Stimulated activated CD4-positive, alpha-beta T cell treated with anti-CD3 and anti-CD28 coated beads, Interleukin-1b, Interleukin-23, amount 100 ng/mL, for 48 hours (primary cell): ENCODE measurements at regions not wholly inside any gene's neighbourhood (a gene's known extent, or its start where the extent isn't known, plus 50 kb on each side); places are given as distances from the start of the nearest gene placed in this dataset.
"Not testable (repeated sequence)": the region's sequence is repeated elsewhere in the genome, so short reads cannot be mapped to it uniquely, and the experiment has no call there.

Source experiments
- DNase-seq: peaks from one replicate; pipeline ENCODE4 v3.0.0-alpha.2; 2020

GRCh38 chr6:27720607-27721580 lies 191.3 kb downstream of the OR2B2 start:
- DNase-seq = peak; percentile 40

DNA sequence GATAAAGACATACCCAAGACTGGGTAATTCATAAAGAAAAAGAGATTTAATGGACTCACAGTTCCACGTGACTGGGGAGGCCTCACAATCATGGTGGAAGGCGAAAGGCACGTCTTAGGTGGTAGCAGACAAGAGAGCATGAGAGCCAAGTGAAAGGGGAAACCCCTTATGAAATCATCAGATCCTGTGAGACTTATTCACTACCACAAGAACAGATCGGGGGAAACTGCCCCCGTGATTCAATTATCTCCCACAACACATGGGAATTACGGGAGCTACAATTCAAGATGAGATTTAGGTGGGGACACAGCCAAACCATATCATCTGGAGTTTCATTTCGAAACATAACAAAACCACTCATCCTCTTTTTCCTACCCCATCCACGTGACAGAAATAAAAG lies 193.2 kb downstream of the OR2B2 start:
- peak; percentile 12 for DNase-seq

DNA sequence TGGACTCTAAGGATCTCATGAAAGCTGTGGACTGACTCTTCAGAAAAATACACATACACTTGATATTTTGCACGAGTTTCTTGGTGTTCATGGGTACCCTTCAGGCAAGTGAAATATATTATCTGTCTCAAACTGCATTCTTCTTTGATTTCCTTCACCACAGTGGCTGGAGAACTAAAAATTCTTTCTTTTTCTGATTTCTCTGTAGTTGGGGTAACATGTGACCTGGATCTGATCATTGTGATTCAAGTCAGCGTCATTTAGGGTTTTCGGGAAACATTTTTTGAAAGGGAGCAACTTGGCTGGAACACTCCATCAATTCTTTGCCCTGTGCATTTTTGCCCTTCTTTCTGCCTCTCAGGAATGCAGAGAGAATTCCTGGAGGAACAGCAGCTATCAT lies 205.8 kb downstream of the OR2B2 start:
- DNase-seq = no peak

DNA sequence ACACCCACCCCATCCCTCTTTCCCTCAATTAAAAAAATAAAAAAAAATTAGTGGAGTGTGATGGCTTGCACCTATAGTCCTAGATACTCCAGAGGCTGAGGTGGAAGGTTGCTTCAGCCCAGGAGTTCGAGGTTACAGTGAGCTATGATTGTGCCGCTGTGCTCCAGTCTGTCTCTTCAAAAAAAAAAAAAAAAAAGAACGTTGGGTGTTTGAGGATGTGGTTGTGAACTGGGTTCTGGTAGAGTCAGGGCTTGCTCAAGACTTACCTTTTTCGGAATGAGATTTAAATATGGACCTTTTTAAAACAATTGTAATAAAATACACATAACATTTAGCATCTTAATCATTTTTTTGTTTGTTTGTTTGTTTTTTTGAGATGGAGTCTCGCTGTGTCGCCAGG lies 211.9 kb downstream of the OR2B2 start:
- no peak for DNase-seq

DNA sequence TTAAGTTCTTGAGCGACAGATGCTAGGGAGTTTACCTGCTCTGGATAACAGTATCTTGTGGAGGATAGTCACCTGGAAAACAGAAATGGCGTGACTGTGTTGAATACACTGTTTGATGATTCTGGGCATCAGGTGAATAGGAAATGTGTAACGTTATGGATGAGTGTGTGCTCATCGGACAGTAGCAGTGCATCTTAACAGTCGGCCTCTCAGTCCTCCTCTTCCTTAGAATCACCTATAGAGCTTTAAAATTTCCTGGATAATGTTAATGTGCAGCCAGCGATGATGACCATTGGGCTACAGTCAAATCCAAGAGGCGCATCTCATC lies 217.7 kb downstream of the OR2B2 start:
- DNase-seq = no peak

- peak; percentile 26 for DNase-seq
These were observed 218.2 kb downstream of the OR2B2 start for GRCh38 chr6:27693766-27694546.

DNA sequence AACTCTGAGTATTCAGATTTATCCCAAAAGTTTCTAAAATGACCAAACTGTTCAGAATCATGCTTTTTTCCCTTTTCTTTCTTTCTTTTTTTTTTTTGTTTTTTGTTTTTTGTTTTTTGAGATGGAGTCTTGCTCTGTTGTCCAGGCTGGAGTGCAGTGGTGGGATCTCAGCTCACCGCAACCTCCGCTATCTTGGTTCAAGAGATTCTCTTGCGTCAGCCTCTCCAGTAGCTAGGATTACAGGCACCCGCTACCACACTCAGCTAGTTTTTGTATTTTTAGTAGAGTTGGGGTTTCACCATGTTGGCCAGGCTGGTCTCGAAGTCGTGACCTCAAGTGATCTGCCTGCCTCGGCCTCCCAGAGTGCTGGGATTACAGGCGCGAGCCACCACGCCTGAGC lies 219.2 kb upstream of the ZNF184 start:
- not testable (repeated sequence) for DNase-seq

DNA sequence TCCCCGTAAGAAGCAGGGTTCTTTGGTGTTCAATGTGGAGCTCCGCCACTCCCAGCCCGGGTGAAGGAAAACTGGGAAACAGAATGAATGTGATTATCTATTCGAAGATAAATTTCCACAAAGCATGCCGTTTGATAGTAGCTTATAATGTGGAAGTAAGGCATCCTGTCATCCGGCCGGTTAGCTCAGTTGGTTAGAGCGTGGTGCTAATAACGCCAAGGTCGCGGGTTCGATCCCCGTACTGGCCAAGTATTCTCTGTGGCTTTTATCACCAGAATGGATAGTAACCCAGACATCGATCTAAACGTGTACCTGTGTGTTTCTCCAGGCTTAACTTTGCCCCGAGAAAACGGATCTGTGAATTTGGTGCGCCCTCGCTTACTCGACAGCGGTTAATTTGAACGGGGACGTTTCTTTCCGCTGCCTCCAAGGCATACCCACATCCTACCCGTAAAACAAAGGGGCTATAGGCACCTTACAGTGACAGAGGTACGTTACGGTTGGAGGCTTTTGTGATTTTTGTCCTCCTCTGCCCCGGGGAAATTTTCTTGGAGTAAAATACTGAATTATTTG lies 215.2 kb upstream of the ZNF184 start:
- peak; percentile 89 for DNase-seq

- peak; percentile 86 for DNase-seq
These were observed 214.5 kb upstream of the ZNF184 start for GRCh38 chr6:27687154-27688013.

DNA sequence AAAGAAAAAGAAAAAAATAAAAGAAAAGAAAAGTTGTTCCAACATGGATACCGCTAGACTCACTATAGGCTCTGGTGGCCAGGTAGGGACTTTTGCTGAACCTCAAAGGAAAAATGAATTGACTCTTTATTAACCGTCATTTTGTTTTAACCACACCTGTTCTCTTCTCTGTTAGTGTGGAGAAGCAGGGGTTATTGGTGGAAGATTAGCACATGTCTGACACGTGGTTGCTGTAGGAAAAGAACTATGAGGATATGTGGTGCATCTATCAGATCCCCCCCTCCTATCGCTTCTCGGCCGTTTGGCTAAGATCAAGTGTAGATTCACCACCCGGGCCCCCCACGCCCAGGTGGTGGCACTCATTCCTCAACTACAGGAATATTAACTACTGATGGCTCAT lies 212.4 kb upstream of the ZNF184 start:
- DNase-seq = no peak

- DNase-seq = peak; percentile 73
These were observed 211.6 kb upstream of the ZNF184 start for GRCh38 chr6:27684264-27685211.

DNA sequence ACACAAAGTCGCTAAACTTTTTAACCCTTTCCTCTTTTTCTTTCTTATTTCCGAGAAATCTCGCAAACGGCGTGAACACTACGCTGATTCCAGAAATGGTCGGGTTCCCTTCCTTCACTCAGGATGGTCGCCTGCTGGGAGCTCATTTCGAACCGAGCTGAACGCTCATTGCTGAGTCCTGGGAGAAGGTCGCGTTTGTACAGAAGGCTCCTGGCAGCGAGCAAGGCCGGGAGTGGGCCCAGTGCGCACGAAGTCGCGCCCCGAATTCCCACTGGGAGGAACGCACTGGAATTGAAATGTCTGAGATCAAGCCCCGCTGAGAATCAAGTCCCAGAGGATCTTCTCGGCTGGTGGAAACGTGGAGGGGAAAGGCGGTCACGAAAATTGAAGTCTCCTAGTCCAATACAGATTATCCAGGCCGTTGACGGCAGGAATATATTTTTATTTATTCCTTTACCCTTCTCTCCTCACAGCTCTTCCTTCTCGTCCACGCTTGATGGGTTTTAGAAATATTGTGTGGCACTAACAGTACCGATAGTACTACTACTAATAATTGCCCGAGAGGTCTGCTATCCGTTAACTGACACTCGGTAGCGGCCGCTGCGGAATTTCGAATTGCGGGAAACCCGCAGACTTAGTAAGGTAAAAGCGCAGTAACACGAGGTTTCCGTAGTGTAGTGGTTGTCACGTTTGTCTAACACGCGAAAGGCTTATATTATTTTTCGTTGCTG lies 207.2 kb upstream of the ZNF184 start:
- DNase-seq = no peak

DNA sequence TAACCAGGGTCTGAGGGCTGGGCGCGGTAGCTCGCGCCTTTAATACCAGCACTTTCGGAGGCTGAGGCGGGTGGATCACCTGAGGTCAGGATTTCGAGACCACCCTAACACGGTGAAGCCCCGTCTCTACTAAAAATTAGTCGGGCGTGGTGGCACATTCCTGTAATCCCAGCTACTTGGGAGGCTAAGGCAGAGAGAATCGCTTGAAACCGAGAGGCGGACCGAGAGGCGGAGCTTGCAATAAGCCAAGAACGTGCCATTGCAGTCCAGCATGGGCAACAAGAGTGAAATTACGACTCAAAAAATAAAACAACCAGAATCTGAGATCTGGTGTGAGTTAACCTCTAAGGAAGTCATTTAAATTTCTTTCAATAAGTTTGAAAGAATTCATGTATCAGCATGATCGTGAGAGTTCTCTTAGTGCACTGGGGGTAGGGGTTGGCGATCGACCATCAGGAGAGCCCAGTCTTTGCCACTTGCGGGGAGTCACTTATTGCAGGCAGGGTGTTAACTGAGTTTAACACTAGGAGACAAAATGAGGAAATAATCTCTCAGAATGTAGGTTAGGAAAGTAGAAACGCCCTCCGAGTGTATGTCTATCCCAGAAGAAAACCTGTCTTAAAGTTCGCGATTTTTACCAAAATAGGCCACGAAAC lies 206.5 kb upstream of the ZNF184 start:
- DNase-seq = no peak

DNA sequence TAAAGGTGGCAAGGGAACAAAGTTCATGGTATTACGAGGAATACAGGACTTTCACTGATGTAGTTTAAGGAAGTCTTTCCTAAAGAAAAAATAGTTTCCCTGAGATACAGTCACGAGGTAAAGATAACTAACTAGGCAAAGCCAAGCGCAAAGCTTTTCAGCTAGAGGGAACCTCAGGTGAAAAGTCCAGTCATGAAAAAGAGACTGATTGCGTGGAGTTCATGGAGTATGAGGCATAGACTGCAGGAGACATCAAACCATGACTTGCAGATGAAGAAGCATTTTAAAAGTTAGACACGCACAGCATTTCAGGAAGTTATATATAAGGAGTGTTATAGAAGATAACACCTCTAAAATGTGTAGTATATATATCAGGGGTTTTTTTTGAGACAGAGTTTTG lies 205.6 kb upstream of the ZNF184 start:
- DNase-seq = no peak

DNA sequence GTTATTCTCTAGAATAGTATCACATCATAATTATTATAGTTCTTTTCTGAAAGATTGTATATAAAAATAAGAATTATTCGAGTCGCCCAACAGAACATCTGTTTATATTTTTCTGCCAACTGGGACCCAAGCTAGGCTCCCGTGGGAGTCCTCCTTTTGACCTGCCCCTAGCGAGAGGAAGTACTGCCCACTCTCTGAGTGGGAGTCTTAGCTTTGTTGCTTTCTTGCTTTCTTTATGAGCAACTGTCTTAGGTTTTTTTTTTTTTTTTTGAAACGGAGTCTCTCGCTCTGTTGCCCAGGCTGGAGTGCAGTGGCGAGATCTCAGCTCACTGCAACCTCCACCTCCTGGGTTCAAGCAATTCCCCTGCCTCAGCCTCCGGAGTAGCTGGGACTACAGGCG lies 202.0 kb upstream of the ZNF184 start:
- no peak for DNase-seq

GRCh38 chr6:27672113-27672799 lies 199.4 kb upstream of the ZNF184 start:
- peak; percentile 52 for DNase-seq

- no peak for DNase-seq
These were observed 196.9 kb upstream of the ZNF184 start for GRCh38 chr6:27669624-27670301.

GRCh38 chr6:27669295-27669623 lies 196.4 kb upstream of the ZNF184 start:
- no peak for DNase-seq
